NCI-H82 treated with DMSO at 0.1 percent for 48 hours (cell line): ENCODE measurements at regions not wholly inside any gene's neighbourhood (a gene's known extent, or its start where the extent isn't known, plus 50 kb on each side); places are given as distances from the start of the nearest gene placed in this dataset.

Experiments used
- DNase-seq: peaks from one replicate; lab custom pipeline; 2025; ENCODE audit not compliant: unreplicated experiment; lab: John Stamatoyannopoulos, UW

DNA sequence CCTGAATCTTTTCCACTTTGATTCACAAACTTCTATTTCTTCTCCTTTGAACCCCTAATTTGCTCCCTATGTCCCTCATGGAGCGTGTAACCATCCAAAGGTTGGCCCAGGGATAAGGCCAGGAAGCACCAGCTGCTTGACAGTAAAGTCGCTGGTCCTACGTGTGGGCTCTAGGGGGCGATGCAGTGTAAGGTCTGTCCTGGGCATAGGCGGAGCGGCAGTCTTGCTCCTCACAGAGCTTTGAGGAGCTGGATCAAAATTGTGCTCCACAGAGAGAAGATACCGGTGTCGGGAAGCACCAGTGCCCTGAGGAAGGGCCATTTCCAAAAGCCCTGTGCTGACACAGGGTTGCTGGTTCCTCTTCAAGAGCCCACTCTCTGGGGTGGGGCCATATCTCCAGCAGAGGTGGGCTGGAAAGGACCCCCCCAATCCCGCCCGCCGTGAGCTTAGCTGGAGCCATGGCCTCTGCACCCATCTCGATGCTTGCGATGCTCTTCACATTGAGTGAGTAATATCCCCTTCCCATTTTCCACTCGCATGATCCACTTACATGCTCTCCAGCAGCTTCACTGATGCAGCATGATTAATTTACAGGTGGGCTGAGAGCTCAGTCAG is 49.9 kb upstream of the OR4E1 start:
- no peak for DNase-seq
